GM19455 (cell line): ENCODE measurements at regions not wholly inside any gene's neighbourhood (a gene's known extent, or its start where the extent isn't known, plus 50 kb on each side); places are given as distances from the start of the nearest gene placed in this dataset.
A peak's percentile ranks its signal among the peaks of the same experiment; 100 is the strongest.

ENCODE experiments used
- ATAC-seq: cut with Tn5 transposase; IDR thresholded peaks from one replicate; pipeline ENCODE4 v1.9.1; 2021; ENCODE audit not compliant: unreplicated experiment

DNA sequence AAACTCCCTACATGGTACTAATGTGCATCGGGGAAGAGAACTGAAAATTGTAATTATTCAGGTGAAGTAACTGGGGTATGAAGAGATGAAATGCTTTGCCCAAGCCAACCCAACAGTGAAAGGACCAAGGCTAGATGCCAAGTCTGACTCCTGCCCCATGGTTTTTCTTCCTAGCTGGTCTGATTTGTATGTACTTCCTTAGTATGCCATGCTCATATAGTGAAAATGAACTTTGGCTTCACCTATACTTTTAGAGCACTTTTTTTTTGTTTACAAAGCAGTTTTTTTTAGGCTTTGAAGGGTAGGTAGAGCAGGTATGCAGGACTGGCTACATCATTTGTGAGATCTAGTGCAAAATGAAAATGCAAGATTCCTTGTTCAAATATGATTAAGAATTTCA, 359.4 kb upstream of the RIOK2 start:
- ATAC-seq = no peak

DNA sequence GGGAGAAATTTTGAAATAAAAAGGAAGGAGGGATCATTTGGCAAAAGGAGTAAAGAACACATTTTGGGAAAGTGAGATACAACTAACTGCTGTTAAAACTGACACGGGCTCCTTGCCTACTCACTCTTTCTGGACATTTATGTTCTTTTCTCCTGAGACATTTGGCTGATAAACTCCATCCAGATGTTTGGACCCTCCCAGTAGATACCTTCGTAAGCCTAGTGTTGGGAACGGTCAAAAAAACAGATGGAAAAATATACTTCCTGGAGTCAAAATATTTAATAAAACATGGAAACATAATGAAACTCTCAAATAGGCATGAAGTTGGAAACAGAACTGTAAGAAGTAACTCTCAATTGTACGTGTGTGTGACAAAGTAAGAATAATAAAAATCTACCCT, 360.1 kb upstream of the RIOK2 start:
- no peak for ATAC-seq

DNA sequence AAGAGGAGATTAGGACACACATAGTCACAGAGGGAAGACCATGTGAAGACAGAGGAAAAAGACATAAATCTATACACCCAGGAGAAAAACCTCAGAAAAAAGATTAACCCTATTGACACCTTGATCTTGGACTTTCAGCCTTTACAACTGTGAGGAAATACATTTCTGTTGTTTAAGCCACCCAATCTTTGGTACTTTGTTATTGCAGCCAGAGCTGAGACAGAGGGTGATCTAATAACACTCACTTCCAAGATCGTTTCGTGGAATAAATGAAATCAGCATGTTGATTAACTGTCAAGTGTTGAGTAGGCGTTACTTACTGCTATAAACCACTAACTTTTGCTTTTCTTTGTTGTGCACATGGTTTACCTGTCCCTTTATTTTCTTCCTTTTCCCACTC, 361.2 kb upstream of the RIOK2 start:
- no peak for ATAC-seq

DNA sequence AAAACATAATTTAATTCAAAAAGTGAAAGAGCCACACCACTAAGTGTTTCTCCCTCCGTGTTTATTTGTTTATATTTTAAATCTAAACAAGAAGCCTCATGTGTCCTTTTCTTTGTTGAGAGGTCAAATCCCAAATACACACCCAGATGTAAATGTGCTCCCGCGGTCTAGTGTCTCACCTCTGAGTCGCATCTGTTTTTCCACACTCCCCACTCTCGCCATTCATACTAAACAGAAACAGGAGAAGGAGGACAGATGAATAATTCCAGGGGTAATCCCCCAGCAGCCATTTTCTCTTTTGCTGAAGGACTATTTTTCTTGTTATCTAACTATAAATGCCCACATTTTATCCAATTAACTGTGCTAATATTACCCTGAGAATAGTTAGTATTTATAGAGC, 361.6 kb upstream of the RIOK2 start:
- ATAC-seq = no peak

DNA sequence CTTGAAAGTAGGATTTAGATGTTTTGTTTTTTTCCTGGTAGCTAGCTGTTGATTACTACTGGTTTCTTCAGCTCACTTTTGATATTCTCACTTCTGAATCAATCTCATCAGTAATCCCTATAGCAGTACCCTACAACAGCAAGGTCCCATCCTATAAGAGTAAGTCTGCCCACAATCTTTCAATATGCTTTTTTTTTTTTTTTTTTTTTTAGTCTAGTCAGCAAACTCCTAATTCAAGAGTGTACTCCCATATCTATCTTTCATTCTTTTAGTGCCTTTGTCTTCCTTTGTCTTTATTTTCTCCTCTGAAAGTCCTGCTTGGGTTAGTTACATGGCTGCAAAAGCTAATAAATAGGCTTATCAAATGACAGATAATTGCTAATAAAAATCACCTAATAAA, 362.4 kb upstream of the RIOK2 start:
- no peak for ATAC-seq

DNA sequence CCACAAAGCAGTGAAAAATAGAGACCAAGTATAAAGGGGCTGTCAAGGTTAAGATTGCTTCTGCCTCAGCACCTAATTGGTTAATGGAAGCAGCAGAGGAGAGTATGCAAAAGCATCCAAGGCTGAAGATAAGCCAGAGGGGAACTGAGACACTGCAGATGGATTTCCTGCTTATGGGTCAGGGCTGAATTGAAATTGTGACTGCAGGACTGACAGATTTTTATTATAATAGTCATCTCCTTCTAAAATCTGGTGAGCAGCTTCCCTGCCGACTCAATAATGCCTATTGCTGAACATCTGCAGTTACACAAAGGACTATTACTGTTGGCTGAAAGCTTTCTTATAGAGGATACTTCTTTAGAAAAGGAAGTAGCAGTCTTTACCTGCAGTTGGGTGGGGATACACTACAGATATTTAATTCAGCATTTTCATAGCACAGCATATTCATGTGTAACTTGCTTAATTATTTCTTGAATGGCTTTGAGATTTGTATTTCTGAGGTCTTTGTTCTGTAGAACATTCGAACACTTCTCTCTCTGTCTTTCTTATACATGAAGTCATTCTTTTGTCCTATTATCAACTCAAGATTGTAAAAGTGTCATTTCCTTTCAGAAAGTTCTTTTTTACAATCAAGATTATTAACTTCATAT, 363.0 kb upstream of the RIOK2 start:
- ATAC-seq = no peak

DNA sequence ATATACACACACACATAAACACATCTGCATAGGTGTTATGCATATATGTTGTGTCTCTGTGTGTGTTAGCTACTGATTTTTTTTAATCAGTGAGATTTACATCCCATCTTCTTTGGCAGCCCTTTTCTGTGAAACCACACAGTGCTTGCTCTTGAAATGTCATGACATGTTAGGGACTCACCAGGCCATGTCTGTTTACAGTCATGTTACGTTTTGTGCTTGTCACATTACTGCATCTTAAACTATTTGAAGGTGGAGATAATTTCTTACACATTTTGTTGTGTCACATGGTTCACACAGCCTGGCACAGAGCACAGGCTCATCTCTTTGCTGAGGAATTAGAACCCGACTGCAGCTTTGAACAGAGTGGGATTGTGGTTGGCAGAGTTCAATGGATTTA, 364.4 kb upstream of the RIOK2 start:
- no peak for ATAC-seq

DNA sequence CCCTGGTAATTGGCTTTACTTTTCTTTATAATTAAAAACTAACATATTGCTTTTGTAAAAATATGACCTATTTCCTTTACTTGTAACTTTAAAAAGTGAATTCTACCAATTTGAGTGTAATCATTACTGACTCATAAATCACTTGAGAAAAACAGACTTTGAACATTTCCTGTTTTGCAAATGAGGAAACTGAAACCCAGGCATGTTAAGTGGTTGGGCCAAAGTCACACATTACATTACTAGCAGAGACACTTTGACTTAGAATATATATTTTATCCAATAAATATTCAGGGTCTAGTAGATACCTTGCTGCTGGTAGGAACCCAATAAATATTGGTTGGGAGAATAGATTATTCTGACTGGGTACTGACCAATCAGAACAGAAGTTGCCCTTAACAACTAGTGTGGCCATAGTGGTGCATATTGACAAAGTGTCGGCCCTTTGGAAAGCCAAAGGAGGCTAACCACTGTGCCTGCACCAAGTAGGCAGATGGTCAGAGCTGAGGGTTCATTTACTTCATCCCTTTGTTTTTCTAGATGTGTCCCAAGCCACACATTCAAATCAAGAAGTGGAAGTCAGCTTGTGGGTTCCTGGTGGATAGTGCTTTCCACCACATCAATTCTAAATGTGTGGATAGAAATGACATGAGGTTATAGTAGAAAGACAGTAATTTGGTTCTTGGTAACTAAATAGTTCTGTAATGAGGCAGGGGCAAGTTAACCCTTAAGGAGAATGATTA, 365.1 kb upstream of the RIOK2 start:
- peak; percentile 86 for ATAC-seq

DNA sequence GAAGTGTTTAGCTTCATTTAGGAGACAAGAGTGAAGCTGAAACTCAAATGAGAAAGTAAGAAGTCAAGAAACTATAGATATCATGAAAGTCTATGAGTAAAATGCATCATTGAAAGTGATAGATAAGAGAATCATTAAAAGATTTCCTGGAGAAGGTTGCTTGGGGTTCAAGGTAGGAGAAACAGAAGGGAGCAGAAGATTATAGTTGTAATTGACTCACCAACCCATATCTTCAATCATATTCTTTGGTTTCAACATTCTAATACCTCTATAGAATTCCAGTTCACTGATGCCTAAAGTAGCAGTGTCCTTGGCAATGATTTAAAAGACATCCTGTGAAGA, 365.7 kb upstream of the RIOK2 start:
- ATAC-seq = no peak

DNA sequence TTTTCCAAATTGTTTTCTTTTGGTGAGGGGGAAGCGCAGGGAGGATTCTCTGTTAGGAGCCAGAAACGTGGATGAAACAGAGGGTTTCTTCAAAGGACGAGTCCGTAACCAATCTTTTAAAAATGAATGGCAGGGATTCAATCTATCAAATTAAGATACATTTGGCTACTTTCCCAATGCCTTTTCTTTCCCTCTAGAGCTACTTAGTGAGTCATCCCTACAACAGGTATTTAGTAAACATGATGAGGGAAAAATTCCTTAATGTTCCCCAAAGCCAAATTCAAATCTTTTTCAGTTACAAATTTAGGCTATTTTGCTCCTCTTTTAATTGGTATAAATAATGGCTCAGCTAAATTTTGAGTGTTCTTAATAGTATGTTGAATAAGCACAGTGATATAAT, 366.4 kb upstream of the RIOK2 start:
- ATAC-seq = no peak

DNA sequence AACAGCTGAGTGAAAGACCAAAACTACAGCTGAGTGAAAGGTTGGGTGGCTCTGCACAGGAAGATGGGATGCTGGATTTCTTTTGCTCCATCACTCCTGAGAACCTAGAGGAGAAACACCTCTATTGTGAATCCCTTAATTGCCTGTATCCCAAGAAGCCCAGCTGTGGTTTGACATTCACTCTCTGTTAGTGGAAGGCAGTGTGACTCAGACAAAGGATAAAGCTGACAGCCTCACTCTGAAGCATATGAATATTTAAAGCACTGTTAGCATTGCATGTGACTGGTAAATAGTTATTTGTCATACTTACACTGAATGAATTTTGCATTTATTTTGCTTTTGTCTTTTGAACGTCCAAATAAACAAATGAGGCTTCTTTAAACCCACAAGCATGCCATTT, 367.1 kb upstream of the RIOK2 start:
- ATAC-seq = no peak

DNA sequence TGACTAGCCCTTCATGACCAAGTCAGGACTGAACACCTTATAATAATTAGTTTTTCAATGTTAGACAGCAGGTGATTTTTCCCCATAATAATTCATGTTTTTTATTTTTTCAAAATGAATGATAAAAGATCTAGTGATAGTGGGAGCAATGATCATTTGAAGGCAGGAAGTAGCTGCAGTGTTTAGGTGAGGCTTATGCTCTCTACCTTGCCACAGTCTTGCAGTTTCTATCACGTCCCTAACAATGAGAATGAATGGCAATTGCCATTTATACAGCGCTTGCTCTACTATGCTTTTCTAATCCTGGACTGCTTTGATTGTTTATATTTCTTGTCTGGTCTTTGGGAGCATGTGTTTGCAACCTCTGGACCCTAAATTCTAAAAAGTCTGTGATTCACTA, 367.8 kb upstream of the RIOK2 start:
- ATAC-seq = no peak

DNA sequence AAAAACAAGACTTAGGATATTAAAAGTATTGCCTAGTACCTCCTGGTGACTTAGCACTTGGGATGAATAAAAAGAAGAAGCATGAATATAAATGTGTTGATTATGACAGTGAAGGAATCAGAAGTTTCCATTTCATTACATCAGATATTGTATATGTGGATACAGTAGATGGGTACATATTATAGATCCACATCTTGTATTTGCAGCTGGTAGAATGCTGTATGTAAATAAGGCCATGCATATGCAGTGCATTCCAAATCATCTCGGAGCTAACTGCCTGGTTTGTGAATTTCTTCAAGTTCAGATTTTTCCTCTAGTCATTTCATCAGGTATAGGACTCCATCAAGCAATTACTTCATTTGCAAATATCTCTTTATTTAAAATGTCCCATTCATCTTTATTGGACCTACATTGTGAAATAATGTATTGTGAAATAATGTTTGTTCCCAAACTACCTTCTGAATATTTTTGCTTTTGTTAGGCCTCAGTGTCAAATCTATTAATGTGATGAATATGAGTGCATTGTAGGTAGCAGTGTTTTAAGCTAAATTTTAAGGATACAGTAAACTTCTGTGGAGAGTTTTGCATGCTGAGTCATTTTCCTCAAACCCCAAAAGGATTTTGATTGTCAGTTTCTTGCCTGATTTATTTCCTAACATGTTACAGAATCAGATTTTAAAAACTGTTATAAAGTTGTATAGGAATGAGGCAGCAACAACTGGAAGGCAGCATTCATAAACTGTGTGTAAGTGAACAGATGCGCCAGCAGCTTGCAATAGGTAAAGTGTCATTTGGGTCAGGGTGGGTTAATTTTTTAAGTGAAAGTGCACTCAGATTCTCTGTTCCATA, 370.8 kb upstream of the RIOK2 start:
- ATAC-seq = no peak

DNA sequence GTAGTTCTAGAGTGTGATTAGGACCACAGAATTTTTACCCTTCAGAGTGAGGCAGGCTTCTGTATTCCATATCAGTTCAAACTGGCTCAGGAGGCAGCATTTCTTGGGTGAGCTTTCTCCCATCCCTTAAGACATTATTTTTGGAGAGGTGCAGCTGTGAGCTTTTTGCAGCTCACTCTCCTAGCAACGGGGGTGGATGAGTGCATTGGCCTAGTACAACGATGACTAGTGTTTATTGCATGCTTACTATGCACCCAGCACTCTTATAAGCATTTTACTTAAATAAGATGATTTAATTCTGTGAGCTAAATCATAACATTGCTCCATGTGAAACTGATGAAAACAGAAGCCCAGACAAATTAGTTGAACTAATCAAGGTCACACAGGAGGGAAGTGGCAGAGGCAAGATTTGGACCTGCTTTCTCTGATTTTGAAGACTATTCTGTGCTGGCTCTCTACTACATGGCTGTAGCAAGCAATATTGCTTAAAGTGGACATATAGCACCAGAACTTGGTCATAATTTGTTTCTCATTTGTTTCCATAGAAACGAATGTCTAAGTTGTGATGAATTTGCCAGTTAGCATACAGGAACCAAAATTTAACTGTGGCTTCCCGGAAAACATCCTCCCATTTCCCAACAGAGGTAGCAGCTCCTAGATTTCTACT, 372.1 kb upstream of the RIOK2 start:
- ATAC-seq = no peak

DNA sequence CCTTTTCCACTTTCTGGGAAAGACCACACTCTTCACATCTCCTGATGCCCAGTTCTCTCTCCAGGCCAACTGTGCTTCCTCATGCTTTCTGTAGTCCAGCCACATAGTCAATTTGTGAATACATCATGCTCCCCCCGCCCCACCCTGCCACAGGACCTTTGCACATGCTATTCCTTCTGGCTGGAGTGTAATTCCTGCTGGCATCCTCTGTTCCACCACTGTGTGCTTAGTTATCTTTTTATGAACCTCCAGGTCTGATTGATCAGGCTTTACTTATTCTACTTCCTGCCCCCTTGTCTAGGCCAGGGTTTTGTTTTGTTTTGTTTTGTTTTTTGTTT, 372.6 kb upstream of the RIOK2 start:
- no peak for ATAC-seq

DNA sequence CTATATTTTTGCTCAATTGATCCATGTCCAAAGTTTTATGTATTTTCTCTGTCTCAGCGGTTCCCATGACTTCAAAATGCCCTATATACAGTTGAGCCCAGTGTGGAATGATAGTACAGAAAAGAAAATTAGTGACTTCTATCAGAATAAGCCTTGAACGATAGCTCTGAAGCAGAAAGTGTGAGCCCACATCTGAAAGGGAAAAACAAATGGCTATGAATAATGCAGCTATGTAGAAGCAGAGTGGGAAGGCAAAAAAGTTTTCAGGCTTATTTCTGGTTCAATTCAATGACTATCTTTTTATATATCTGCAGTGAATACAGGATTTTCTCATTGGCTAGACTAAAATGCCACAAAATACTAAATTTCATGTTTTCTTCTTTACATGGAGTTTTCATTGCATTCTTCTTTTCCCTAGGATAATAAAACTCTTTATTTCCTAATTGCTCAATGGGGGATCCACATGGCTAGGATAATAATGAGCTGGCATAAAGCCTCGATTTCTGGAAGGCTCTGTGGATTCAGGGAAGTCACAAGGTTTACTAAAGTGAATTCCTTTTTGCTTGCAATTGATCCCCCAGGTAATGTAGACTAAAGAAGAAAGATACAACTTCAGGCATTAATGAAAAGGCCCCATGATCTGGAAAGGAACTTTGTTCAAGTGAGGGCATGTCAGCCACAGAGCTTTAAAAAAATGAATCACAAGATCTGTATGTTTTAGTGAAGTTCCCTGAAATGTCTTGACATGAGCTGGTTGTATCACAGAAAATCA, 377.0 kb upstream of the RIOK2 start:
- no peak for ATAC-seq

DNA sequence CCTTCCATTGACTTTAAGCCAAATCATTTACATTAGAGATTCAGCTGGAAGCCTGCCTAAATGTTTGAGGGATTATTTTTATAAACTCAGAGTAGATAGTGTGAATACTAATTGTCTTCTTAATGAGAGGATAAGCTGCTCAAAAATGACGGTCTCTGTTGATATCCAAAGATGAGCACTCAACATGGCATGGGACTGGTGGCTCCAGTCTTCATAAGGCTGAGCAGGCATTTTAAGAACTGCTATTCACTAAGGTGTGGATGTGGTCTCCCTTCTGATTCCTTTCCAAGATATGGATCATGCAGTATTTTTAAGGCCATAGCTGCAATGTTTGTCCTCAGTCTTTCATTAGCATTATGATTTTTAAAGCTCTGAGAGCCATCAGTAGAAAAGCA, 377.5 kb upstream of the RIOK2 start:
- ATAC-seq = no peak

DNA sequence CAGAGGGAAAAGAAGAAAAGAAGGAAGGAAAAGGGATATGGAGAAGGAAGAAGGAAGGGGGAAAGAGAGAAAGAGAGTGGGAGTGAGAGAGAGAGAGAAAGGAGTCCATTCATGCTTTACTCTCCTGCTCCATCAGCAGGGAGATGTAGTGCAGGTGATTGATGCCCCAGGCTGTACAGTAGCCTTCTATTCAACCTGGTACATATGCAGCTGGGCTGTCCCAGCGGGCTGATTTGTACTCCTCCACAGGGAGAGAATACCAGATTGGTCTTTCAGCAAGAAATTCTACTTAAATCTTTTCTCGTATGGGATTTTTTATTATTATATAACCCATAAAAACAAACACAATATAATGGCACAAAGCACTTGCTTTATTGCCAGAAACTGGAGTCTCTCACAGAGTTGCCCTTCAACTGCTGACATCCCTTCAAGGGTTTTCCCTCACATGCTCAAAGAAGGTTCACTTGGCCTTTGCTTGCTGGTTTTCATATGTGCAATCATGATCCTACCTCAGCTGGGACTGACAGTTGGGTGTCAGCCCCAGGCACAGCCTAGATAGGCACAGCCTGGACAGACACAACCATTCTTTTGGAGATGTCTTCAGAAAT, 380.1 kb upstream of the RIOK2 start:
- no peak for ATAC-seq

DNA sequence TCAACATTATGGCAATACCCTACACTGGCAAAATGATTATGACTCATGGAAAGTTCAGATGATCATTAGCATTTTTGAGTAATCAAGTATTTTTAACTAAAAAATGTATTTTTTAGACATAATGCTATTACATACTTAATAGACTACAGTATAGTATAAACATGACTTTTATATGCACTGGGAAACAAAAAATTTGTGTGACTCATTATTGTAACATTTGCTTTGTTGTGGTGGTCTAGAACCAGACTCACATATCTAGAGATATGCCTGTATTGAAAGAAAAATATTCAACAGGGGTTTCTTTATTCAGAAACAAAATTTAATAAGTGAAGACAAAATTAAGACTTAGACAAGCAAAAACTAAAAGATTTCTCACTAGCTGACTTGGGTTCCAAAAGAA, 385.3 kb upstream of the RIOK2 start:
- no peak for ATAC-seq

DNA sequence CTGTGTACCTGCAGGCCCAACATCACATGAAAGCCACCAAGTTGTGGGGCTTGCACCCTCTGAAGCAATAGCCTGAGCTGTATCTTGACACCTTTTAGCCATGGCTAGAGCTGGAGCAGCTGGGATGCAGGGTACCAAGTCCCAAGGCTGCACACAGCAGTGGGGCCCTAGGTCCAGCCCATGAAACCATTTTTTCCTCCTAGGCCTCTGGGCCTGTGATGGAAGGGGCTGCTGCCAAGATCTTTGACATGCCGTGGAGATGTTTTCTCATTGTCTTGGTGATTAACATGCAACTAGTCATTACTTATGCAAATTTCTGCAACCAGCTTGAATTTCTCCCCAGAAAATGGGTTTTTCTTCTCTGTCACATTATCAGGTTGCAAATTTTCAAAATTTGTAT, 387.2 kb upstream of the RIOK2 start:
- ATAC-seq = no peak

DNA sequence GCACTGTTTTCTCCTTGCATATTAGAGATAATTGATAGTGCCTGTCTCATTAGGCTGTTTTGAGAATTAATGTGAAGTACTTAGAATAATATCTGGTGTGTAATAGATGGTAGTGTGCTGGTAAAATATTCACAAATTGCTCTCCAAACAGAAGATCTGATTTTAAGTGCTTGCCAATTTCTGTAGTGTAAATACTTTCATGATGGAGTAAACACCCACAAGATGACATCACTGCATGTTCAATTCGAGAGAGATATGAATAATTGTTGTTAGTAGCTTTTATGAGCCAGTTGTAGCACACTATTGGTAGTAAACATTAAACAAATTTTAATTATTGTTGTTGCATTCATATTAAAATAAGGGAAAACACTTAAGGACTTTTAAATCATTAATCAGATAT, 392.3 kb upstream of the RIOK2 start:
- no peak for ATAC-seq
